ENCODE measurements at regions not wholly inside any gene's neighbourhood (a gene's known extent, or its start where the extent isn't known, plus 50 kb on each side); places are given as distances from the start of the nearest gene placed in this dataset.

DNA sequence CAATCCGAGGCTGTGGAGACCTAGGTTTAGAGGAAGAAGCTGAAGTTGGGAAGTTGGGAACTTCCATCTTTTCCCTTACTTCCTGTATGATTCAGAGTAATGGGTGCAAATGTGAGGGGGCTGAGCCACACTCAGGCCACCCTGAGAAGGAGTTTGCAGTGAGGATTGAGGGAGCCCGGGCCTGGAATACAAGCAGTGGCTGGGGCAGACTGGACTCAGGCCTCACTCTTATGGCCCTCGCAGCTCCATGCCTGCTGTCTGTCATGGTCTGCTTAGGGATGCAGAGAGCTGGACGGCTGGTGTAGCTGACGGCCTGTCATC lies 73.7 kb upstream of the RAB4A start:
- DNase-seq (ENCODE audit: low read depth, low spot score) (no peak), ATAC-seq (no peak)
- BruUV-seq (replicated peaks) = no TSS peak
- Histone ChIP-seq H3K4me1 (ENCODE audit: control insufficient read depth, insufficient read depth, low read length) (peaks cover 10% of the 10 kb centered on the region; the same call in 1 of the 2 replicates), H3K4me3 (ENCODE audit: low read depth in 2 of 2, low read length in 2 of 2) (no peak overlapping the region), H3K9me3 (ENCODE audit: control insufficient read depth, insufficient read depth, low read depth, low read length) (no peaks in the 10 kb centered on the region), H3K27ac (ENCODE audit: low read length) (no peak overlapping the region), H3K36me3 (ENCODE audit: control insufficient read depth, insufficient read depth, low read length) (no peaks in the 10 kb centered on the region), H3K27me3 (ENCODE audit: control insufficient read depth, insufficient read depth, low read length) (no peaks in the 10 kb centered on the region)
- in situ Hi-C loops (cut with HindIII; ENCODE audit: low pct_unique_long_range_greater_than_20kb, low sequenced_read_pairs) (no loop called here), intact Hi-C loops (cut with micrococcal nuclease; ENCODE audit: unreplicated experiment) (no loop called here)
- ChIA-PET CTCF (no interaction called here), POLR2A (no interaction called here)
- TF ChIP-seq TCF7L2 (IDR thresholded peaks at IDR 0.05; ENCODE audit: low read depth, low read length) (no peak), SIN3A (IDR thresholded peaks at IDR 0.05; ENCODE audit: borderline replicate concordance, insufficient read depth, low read depth, low read length) (no peak), POLR2AphosphoS5 (IDR thresholded peaks at IDR 0.05; ENCODE audit: low read depth, low read length) (no peak)
- TF ChIP-seq, protein P1, sequence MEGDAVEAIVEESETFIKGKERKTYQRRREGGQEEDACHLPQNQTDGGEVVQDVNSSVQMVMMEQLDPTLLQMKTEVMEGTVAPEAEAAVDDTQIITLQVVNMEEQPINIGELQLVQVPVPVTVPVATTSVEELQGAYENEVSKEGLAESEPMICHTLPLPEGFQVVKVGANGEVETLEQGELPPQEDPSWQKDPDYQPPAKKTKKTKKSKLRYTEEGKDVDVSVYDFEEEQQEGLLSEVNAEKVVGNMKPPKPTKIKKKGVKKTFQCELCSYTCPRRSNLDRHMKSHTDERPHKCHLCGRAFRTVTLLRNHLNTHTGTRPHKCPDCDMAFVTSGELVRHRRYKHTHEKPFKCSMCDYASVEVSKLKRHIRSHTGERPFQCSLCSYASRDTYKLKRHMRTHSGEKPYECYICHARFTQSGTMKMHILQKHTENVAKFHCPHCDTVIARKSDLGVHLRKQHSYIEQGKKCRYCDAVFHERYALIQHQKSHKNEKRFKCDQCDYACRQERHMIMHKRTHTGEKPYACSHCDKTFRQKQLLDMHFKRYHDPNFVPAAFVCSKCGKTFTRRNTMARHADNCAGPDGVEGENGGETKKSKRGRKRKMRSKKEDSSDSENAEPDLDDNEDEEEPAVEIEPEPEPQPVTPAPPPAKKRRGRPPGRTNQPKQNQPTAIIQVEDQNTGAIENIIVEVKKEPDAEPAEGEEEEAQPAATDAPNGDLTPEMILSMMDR (IDR thresholded peaks at IDR 0.05) = no peak
- TF ChIP-seq, protein P2, sequence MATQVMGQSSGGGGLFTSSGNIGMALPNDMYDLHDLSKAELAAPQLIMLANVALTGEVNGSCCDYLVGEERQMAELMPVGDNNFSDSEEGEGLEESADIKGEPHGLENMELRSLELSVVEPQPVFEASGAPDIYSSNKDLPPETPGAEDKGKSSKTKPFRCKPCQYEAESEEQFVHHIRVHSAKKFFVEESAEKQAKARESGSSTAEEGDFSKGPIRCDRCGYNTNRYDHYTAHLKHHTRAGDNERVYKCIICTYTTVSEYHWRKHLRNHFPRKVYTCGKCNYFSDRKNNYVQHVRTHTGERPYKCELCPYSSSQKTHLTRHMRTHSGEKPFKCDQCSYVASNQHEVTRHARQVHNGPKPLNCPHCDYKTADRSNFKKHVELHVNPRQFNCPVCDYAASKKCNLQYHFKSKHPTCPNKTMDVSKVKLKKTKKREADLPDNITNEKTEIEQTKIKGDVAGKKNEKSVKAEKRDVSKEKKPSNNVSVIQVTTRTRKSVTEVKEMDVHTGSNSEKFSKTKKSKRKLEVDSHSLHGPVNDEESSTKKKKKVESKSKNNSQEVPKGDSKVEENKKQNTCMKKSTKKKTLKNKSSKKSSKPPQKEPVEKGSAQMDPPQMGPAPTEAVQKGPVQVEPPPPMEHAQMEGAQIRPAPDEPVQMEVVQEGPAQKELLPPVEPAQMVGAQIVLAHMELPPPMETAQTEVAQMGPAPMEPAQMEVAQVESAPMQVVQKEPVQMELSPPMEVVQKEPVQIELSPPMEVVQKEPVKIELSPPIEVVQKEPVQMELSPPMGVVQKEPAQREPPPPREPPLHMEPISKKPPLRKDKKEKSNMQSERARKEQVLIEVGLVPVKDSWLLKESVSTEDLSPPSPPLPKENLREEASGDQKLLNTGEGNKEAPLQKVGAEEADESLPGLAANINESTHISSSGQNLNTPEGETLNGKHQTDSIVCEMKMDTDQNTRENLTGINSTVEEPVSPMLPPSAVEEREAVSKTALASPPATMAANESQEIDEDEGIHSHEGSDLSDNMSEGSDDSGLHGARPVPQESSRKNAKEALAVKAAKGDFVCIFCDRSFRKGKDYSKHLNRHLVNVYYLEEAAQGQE (IDR thresholded peaks at IDR 0.05; ENCODE audit: insufficient read depth in 1 of 2, low read depth in 2 of 2, low read length in 1 of 2) = no peak

DNA sequence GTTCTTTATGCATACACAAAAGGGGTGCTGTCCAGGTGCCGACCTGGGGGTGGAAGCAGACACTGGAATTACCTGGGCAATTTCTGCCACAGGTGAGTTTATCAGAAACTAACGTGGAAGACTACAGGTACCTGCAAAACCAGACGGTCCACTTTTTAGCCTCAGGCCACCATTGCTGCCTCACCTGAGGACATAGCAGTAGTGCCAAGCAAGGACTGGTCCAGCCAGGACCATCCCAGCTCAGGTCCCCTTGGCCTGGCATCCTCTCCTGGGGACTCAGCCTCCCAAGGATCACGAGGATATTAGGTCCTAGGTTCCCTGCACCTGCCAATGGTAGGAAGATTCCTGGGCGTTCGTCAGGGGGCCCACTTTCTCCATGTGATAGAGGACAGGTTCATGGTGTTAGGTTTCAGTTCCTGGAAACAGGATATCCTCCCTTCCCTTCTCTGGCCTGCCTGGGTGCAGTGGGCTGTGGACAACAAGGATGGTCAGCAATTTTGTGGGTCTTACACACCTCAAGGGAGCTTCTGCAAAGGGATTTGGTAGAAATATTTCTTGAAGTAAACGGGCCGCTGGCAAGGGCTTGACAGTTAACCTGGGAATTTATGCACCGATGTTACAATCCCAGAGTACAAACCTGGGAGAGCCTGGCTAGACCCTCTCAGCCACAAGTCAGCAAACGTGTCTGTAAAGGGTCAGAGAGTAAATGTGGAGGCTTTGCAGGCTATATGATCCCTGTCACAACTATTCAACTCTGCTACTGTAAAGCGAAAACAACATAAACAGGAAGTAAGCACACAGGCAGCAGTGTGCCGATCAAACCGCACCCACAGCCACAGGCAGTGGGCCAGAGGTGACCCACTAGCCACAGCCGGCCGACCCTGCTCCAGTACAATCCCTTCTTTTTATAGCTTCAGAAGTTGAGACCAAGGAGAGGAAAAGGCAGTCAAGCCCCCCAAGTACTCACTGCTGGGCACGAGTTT lies 71.4 kb upstream of the RAB4A start:
- H3K27ac ChIP-seq (ENCODE audit: low read length) = peak overlapping the region; percentile 75
- ATAC-seq (peak; percentile 84), DNase-seq (ENCODE audit: low read depth, low spot score) (no peak)
- no peaks in the 10 kb centered on the region for H3K9me3 ChIP-seq (ENCODE audit: control insufficient read depth, insufficient read depth, low read depth, low read length)
- H3K4me1 ChIP-seq (ENCODE audit: control insufficient read depth, insufficient read depth, low read length) = peaks cover 10% of the 10 kb centered on the region; the same call in 1 of the 2 replicates
- no peaks in the 10 kb centered on the region for H3K36me3 ChIP-seq (ENCODE audit: control insufficient read depth, insufficient read depth, low read length)
- TF ChIP-seq TCF7L2 (IDR thresholded peaks at IDR 0.05; ENCODE audit: low read depth, low read length) (no peak), POLR2AphosphoS5 (IDR thresholded peaks at IDR 0.05; ENCODE audit: low read depth, low read length) (no peak), SIN3A (IDR thresholded peaks at IDR 0.05; ENCODE audit: borderline replicate concordance, insufficient read depth, low read depth, low read length) (no peak)
- TF ChIP-seq, protein P1 (IDR thresholded peaks at IDR 0.05) = no peak
- TF ChIP-seq, protein P2 (IDR thresholded peaks at IDR 0.05; ENCODE audit: insufficient read depth in 1 of 2, low read depth in 2 of 2, low read length in 1 of 2) = no peak
- peak overlapping the region; percentile 17 to 53 for H3K4me3 ChIP-seq (ENCODE audit: low read depth in 2 of 2, low read length in 2 of 2)
- no TSS peak for BruUV-seq (replicated peaks)
- in situ Hi-C loops (cut with HindIII; ENCODE audit: low pct_unique_long_range_greater_than_20kb, low sequenced_read_pairs) = no loop called here
- CTCF ChIA-PET = no interaction called here
- POLR2A ChIA-PET = no interaction called here
- intact Hi-C loops (cut with micrococcal nuclease; ENCODE audit: unreplicated experiment) = no loop called here
- H3K27me3 ChIP-seq (ENCODE audit: control insufficient read depth, insufficient read depth, low read length) = no peaks in the 10 kb centered on the region

All from Panc1 (cell line).